Suprapubic skin (tissue), 4 donors: ENCODE measurements at regions not wholly inside any gene's neighbourhood (a gene's known extent, or its start where the extent isn't known, plus 50 kb on each side); places are given as distances from the start of the nearest gene placed in this dataset.

Source experiments
- DNase-seq, 2 donors: peaks; one replicate each; pipeline ENCODE4 v3.0.0-alpha.2; 2019; ENCODE audit warnings: low spot score in 2 of 2
- H3K27ac ChIP-seq: fragments of 200-600 bp; sonication (generic); one replicate; pipeline ENCODE4 v1.5.1; 2019
- H3K27me3 ChIP-seq: fragments of 200-600 bp; sonication (generic); one replicate; pipeline ENCODE4 v1.5.1; 2019
- H3K36me3 ChIP-seq: fragments of 200-600 bp; sonication (generic); one replicate; pipeline ENCODE4 v1.5.1; 2019
- H3K4me1 ChIP-seq: fragments of 200-600 bp; sonication (generic); one replicate; pipeline ENCODE4 v1.5.1; 2019
- H3K4me3 ChIP-seq: fragments of 200-600 bp; sonication (generic); one replicate; pipeline ENCODE4 v1.5.1; 2019; ENCODE audit warnings: mild to moderate bottlenecking
- H3K9me3 ChIP-seq: fragments of 200-600 bp; sonication (generic); one replicate; pipeline ENCODE4 v1.5.1; 2019
- EP300 ChIP-seq: sonication (generic); formaldehyde crosslinking; IDR thresholded peaks from one replicate; pipeline ENCODE4 v1.6.1; 2017; ENCODE audit warnings: antibody characterized with exemption
- POLR2A ChIP-seq, 2 donors: fragments of 450-650 bp; IDR thresholded peaks; one replicate each; pipeline ENCODE4 v1.6.1; 2017; ENCODE audit warnings: antibody characterized with exemption in 2 of 2, mild to moderate bottlenecking in 2 of 2, moderate library complexity in 2 of 2
- POLR2AphosphoS5 ChIP-seq, 3 donors: sonication (generic); formaldehyde crosslinking; IDR thresholded peaks; one replicate each; pipeline ENCODE4 v1.6.1; 2017; ENCODE audit warnings: antibody characterized with exemption in 3 of 3
- WGBS: methylation state at CpG from one replicate; pipeline ENCODE4 v1.1.5; 2018; 5-methylcytosine and 5-hydroxymethylcytosine counted together
- TF ChIP-seq, protein P1 (sequence below), 2 donors: fragments of 200-600 bp in 1 of 2; fragments of 450-650 bp in 1 of 2; sonication (generic) in 1 of 2; IDR thresholded peaks; one replicate each; pipeline ENCODE4 v1.5.1; 2016 to 2019; ENCODE audit warnings: antibody characterized with exemption in 2 of 2, mild to moderate bottlenecking in 1 of 2, moderate library complexity in 1 of 2

DNA sequence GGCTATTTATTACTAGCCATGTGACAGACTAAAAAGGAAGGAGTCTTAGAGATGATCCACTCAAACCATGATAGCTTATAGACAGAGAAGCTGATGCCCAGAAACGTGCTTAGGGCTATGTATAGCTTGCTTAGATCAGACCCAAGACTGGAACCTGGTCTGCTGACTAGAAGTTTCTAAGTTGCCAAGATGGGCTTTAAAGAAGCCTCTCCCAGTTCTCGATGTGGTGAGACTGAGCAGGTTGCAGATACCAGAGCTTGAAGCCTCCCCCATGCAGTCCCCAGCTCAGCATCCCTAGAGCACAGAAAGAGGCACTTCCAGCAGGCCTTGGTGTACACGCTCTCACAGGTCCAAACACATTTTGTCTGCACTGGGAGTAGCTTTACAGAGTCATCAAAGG, 51.1 kb upstream of the ATP10B start:
- Histone ChIP-seq H3K27me3 (no peaks in the 10 kb centered on the region), H3K27ac (no peak overlapping the region), H3K36me3 (no peaks in the 10 kb centered on the region), H3K9me3 (no peaks in the 10 kb centered on the region), H3K4me1 (no peaks in the 10 kb centered on the region), H3K4me3 (no peak overlapping the region)
- TF ChIP-seq, protein P1, sequence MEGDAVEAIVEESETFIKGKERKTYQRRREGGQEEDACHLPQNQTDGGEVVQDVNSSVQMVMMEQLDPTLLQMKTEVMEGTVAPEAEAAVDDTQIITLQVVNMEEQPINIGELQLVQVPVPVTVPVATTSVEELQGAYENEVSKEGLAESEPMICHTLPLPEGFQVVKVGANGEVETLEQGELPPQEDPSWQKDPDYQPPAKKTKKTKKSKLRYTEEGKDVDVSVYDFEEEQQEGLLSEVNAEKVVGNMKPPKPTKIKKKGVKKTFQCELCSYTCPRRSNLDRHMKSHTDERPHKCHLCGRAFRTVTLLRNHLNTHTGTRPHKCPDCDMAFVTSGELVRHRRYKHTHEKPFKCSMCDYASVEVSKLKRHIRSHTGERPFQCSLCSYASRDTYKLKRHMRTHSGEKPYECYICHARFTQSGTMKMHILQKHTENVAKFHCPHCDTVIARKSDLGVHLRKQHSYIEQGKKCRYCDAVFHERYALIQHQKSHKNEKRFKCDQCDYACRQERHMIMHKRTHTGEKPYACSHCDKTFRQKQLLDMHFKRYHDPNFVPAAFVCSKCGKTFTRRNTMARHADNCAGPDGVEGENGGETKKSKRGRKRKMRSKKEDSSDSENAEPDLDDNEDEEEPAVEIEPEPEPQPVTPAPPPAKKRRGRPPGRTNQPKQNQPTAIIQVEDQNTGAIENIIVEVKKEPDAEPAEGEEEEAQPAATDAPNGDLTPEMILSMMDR (IDR thresholded peaks at IDR 0.05), result no peak
- TF ChIP-seq EP300 (no peak), POLR2A (IDR thresholded peaks at IDR 0.05) (no peak), POLR2AphosphoS5 (IDR thresholded peaks at IDR 0.05) (no peak)
- 45% methylated on average over 3 of the region's 3 CpGs for WGBS
- no peak for DNase-seq
